ENCODE measurements at regions not wholly inside any gene's neighbourhood (a gene's known extent, or its start where the extent isn't known, plus 50 kb on each side); places are given as distances from the start of the nearest gene placed in this dataset.

DNA sequence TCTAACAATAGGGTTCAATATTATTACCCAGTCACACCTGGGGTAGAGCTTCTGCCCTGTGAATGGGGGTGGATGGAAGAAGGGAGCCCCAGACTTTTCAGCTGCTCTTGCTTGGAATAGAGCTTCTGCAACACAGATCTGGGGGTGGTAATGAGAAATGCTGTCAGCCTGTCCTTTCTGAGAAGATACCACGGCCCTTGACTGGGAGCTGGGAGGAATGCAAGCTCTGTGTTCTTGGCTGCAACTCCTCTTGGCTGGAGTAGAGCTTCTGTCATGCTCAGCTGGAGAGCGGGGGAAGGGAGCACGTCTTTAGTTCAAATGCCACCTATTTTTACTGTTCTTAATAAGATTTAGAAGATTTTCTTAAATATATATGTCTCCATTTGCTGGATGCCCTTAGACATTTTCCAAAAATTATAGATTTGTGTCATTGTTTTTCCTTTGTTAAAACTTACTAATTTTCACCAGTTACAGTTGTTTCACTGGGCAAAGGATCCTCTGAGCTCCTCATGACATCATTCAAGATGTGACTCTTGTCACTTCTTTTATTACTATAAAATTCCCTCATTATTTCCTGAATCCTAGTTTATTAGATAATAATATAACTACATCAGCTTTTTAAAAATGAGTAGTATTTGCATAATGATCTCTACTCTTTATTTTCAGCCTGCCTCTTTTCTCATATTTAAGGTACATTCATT, 180.0 kb upstream of the TGFBR2 start:
- no peaks in the 10 kb centered on the region for H3K27me3 ChIP-seq (ENCODE audit: control insufficient read depth, insufficient read depth, low read length)
- no peak for DNase-seq (ENCODE audit: low read depth, low spot score)
- no peaks in the 10 kb centered on the region for H3K9me3 ChIP-seq (ENCODE audit: control insufficient read depth, insufficient read depth, low read depth, low read length)
- H3K36me3 ChIP-seq (ENCODE audit: control insufficient read depth, insufficient read depth, low read length) = no peaks in the 10 kb centered on the region
- no TSS peak for BruUV-seq (replicated peaks)
- ChIA-PET POLR2A (no interaction called here), CTCF (no interaction called here)
- no peak overlapping the region for H3K27ac ChIP-seq (ENCODE audit: low read length)
- H3K4me3 ChIP-seq (ENCODE audit: low read depth in 2 of 2, low read length in 2 of 2) = no peak overlapping the region
- no peak for ATAC-seq
- no peaks in the 10 kb centered on the region for H3K4me1 ChIP-seq (ENCODE audit: control insufficient read depth, insufficient read depth, low read length)
- TF ChIP-seq POLR2AphosphoS5 (IDR thresholded peaks at IDR 0.05; ENCODE audit: low read depth, low read length) = no peak
- no peak for TF ChIP-seq REST (IDR thresholded peaks at IDR 0.05; ENCODE audit: insufficient read depth in 1 of 2, low read depth in 2 of 2, low read length in 1 of 2)
- no peak for TF ChIP-seq SIN3A (IDR thresholded peaks at IDR 0.05; ENCODE audit: borderline replicate concordance, insufficient read depth, low read depth, low read length)
- intact Hi-C loops (cut with micrococcal nuclease; ENCODE audit: unreplicated experiment) (no loop called here), in situ Hi-C loops (cut with HindIII; ENCODE audit: low pct_unique_long_range_greater_than_20kb, low sequenced_read_pairs) (no loop called here)

- intact Hi-C loops (cut with micrococcal nuclease; ENCODE audit: unreplicated experiment) (no loop called here), in situ Hi-C loops (cut with HindIII; ENCODE audit: low pct_unique_long_range_greater_than_20kb, low sequenced_read_pairs) (no loop called here)
- Histone ChIP-seq H3K36me3 (ENCODE audit: control insufficient read depth, insufficient read depth, low read length) (no peaks in the 10 kb centered on the region), H3K4me1 (ENCODE audit: control insufficient read depth, insufficient read depth, low read length) (no peaks in the 10 kb centered on the region), H3K27ac (ENCODE audit: low read length) (no peak overlapping the region), H3K9me3 (ENCODE audit: control insufficient read depth, insufficient read depth, low read depth, low read length) (no peaks in the 10 kb centered on the region), H3K4me3 (ENCODE audit: low read depth in 2 of 2, low read length in 2 of 2) (no peak overlapping the region), H3K27me3 (ENCODE audit: control insufficient read depth, insufficient read depth, low read length) (no peaks in the 10 kb centered on the region)
- no peak for TF ChIP-seq REST (IDR thresholded peaks at IDR 0.05; ENCODE audit: insufficient read depth in 1 of 2, low read depth in 2 of 2, low read length in 1 of 2)
- TF ChIP-seq POLR2AphosphoS5 (IDR thresholded peaks at IDR 0.05; ENCODE audit: low read depth, low read length) = no peak
- TF ChIP-seq SIN3A (IDR thresholded peaks at IDR 0.05; ENCODE audit: borderline replicate concordance, insufficient read depth, low read depth, low read length) = no peak
- CTCF ChIA-PET = no interaction called here
- BruUV-seq (replicated peaks) = no TSS peak
- DNase-seq (ENCODE audit: low read depth, low spot score) = no peak
- no peak for ATAC-seq
- POLR2A ChIA-PET = no interaction called here
These were observed 178.2 kb upstream of the TGFBR2 start for GRCh38 chr3:30428251-30428650.

DNA sequence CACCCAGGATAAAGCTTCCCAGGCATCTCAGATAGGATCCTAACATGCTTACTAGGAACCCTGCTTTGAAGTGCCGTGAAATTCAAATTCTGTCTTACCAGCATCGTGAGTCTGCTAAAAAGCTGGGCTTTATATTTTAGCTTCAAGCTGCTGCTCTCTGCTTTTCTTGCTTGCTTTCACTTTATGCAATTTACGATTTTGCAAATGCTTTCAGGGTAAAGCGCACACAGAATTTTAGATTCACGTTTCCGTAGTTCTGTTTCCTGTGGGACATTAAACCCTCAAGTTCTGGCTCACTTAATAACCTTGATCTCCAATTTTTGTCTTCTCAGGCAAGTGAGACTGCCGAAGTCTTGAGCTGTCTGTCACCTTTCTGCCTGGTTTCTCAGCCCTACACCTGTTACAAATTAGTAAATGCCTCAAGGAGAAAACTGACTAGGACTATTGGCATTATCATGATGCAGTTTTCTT, 170.5 kb upstream of the TGFBR2 start:
- Histone ChIP-seq H3K4me3 (ENCODE audit: low read depth in 2 of 2, low read length in 2 of 2) (peak overlapping the region in 1 of 2 experiments; percentile 19; a peak in 2 of 4 replicates), H3K4me1 (ENCODE audit: control insufficient read depth, insufficient read depth, low read length) (peaks cover 12% of the 10 kb centered on the region), H3K9me3 (ENCODE audit: control insufficient read depth, insufficient read depth, low read depth, low read length) (no peaks in the 10 kb centered on the region), H3K27ac (ENCODE audit: low read length) (peak overlapping the region; percentile 48; the same call in 1 of the 2 replicates), H3K27me3 (ENCODE audit: control insufficient read depth, insufficient read depth, low read length) (no peaks in the 10 kb centered on the region), H3K36me3 (ENCODE audit: control insufficient read depth, insufficient read depth, low read length) (no peaks in the 10 kb centered on the region)
- ChIA-PET CTCF (no interaction called here), POLR2A (no interaction called here)
- TF ChIP-seq SIN3A (IDR thresholded peaks at IDR 0.05; ENCODE audit: borderline replicate concordance, insufficient read depth, low read depth, low read length) (no peak), POLR2AphosphoS5 (IDR thresholded peaks at IDR 0.05; ENCODE audit: low read depth, low read length) (no peak), REST (IDR thresholded peaks at IDR 0.05; ENCODE audit: insufficient read depth in 1 of 2, low read depth in 2 of 2, low read length in 1 of 2) (no peak), TCF7L2 (IDR thresholded peaks at IDR 0.05; ENCODE audit: low read depth, low read length) (no peak)
- TF ChIP-seq, protein P1, sequence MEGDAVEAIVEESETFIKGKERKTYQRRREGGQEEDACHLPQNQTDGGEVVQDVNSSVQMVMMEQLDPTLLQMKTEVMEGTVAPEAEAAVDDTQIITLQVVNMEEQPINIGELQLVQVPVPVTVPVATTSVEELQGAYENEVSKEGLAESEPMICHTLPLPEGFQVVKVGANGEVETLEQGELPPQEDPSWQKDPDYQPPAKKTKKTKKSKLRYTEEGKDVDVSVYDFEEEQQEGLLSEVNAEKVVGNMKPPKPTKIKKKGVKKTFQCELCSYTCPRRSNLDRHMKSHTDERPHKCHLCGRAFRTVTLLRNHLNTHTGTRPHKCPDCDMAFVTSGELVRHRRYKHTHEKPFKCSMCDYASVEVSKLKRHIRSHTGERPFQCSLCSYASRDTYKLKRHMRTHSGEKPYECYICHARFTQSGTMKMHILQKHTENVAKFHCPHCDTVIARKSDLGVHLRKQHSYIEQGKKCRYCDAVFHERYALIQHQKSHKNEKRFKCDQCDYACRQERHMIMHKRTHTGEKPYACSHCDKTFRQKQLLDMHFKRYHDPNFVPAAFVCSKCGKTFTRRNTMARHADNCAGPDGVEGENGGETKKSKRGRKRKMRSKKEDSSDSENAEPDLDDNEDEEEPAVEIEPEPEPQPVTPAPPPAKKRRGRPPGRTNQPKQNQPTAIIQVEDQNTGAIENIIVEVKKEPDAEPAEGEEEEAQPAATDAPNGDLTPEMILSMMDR (IDR thresholded peaks at IDR 0.05) = no peak
- BruUV-seq (replicated peaks) = no TSS peak
- intact Hi-C loops (cut with micrococcal nuclease; ENCODE audit: unreplicated experiment) = no loop called here
- in situ Hi-C loops (cut with HindIII; ENCODE audit: low pct_unique_long_range_greater_than_20kb, low sequenced_read_pairs) = no loop called here
- ATAC-seq = no peak
- no peak for DNase-seq (ENCODE audit: low read depth, low spot score)

Measured in Panc1 (cell line).